ENCODE measurements at regions not wholly inside any gene's neighbourhood (a gene's known extent, or its start where the extent isn't known, plus 50 kb on each side); places are given as distances from the start of the nearest gene placed in this dataset.

- no peak for TF ChIP-seq REST (IDR thresholded peaks at IDR 0.05)
- no peak for TF ChIP-seq CTCF (IDR thresholded peaks at IDR 0.05; ENCODE audit: low read depth, low read length, missing input control)
- TF ChIP-seq GABPA (IDR thresholded peaks at IDR 0.05 in 1 of 2, conservative IDR thresholded peaks at IDR 0.05 in 1 of 2) = no peak
- no peak for TF ChIP-seq TAF1 (conservative IDR thresholded peaks at IDR 0.05)
- TF ChIP-seq MAX (IDR thresholded peaks at IDR 0.05) = no peak
- no peak for TF ChIP-seq SP1 (IDR thresholded peaks at IDR 0.05)
- no peak for TF ChIP-seq JUND (IDR thresholded peaks at IDR 0.05)
- TF ChIP-seq ATF3 (IDR thresholded peaks at IDR 0.05) = no peak
- no peak for TF ChIP-seq YY1 (IDR thresholded peaks at IDR 0.05)
- TF ChIP-seq RAD21 (IDR thresholded peaks at IDR 0.05) = no peak
These were observed 79.5 kb upstream of the PREP start for GRCh38 chr6:105482227-105482844.
